Transverse colon (tissue), 4 donors: ENCODE measurements at regions not wholly inside any gene's neighbourhood (a gene's known extent, or its start where the extent isn't known, plus 50 kb on each side); places are given as distances from the start of the nearest gene placed in this dataset.

Experiments
- DNase-seq: peaks from one replicate; pipeline ENCODE4 v3.0.0-alpha.2; 2019
- H3K27ac ChIP-seq, 4 donors: fragments of 200-600 bp; sonication (generic); 2 replicates each; pipeline ENCODE4 v1.5.1; 2016 to 2018; ENCODE audit warnings: inconsistent platforms in 4 of 4
- H3K27me3 ChIP-seq: fragments of 200-600 bp; sonication (generic); 2 replicates; pipeline ENCODE4 v1.5.1; 2017; ENCODE audit warnings: inconsistent platforms
- H3K36me3 ChIP-seq, 4 donors: fragments of 200-600 bp; sonication (generic); 2 replicates each; pipeline ENCODE4 v1.5.1; 2017 to 2019; ENCODE audit warnings: inconsistent platforms in 4 of 4
- H3K4me1 ChIP-seq, 4 donors: fragments of 200-600 bp; sonication (generic); 2 replicates each; pipeline ENCODE4 v1.5.1; 2017 to 2020; ENCODE audit warnings: inconsistent platforms in 4 of 4
- H3K4me3 ChIP-seq, 4 donors: fragments of 200-600 bp; sonication (generic); 1 replicate in 1 of 4; 2 replicates in 3 of 4; pipeline versions ENCODE4 v1.5.1 to v1.6.1; 2017 to 2019; ENCODE audit warnings: inconsistent platforms in 4 of 4
- H3K9me3 ChIP-seq, 2 donors: fragments of 200-600 bp; sonication (generic); 2 replicates each; pipeline ENCODE4 v1.5.1; 2017 to 2019; ENCODE audit warnings: inconsistent platforms in 2 of 2
- EP300 ChIP-seq: sonication (generic); formaldehyde crosslinking; IDR thresholded peaks from one replicate; pipeline ENCODE4 v1.6.1; 2017; ENCODE audit warnings: antibody characterized with exemption, low read depth
- POLR2A ChIP-seq: fragments of 450-650 bp; IDR thresholded peaks from one replicate; pipeline ENCODE4 v1.6.1; 2016; ENCODE audit warnings: antibody characterized with exemption, mild to moderate bottlenecking, moderate library complexity
- POLR2AphosphoS5 ChIP-seq, 3 donors: sonication (generic); formaldehyde crosslinking; IDR thresholded peaks; one replicate each; pipeline ENCODE4 v1.6.1; 2016; ENCODE audit warnings: antibody characterized with exemption in 3 of 3
- WGBS, 2 donors: methylation state at CpG; one replicate each; pipeline ENCODE4 v1.1.5; 2018; ENCODE audit warnings: low coverage in 1 of 2; 5-methylcytosine and 5-hydroxymethylcytosine counted together
- in situ Hi-C, 4 donors: fragments of 200-750 bp; cut with MboI; loops; one replicate each; pipeline versions ENCODE4 v1.15.0 to v1.15.1; 2017; ENCODE audit warnings: low sequenced_read_pairs in 3 of 4, low pct_ligation_motif_present in 1 of 4, low pct_unique_long_range_greater_than_20kb in 1 of 4
- intact Hi-C: fragments of 100-400 bp; cut with DNase I; formaldehyde crosslinking; loops from one replicate; pipeline ENCODE4 v1.15.1; 2023; ENCODE audit warnings: low total_unique reads
- TF ChIP-seq, protein P1 (sequence below), 5 experiments: fragments of 200-600 bp in 3 of 5; fragments of 450-650 bp in 2 of 5; sonication (generic) in 3 of 5; IDR thresholded peaks; 1 replicate in 2 of 5; 2 replicates in 3 of 5; pipeline ENCODE4 v1.5.1; 2016 to 2017; ENCODE audit warnings: antibody characterized with exemption in 5 of 5, inconsistent platforms in 3 of 5, mild to moderate bottlenecking in 2 of 5, moderate library complexity in 1 of 5

DNA sequence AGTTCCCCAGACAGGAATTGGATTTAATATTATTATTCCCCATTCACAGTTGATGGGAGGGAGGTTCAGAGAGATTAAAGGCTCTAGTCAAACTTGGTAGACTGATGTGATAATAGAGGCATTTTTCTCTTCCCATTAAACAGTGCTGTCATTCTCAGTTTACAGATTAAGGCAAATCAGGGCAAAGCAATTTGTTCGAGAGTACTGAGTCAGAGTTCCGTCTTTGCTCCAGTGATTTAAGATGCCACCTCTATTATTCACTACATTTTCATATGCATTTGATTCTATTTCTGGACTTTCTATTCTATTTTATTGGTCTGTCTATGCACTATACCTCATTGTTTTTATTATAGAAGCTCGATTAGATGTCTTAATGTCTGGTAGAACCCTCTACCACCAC is 201.0 kb upstream of the RAI14 start:
- intact Hi-C loops (no loop called here), in situ Hi-C loops (loop anchor here in 3 of 4 donors (10.0 to 25.0 kb wide), 4 partner anchors 443 to 1018 kb away; partner anchors contain the start of genes AMACR (in 1 of the 3), SLC45A2 (in 1 of the 3) and TARS1 (in 1 of the 3))
- WGBS, 2 donors: 76 to 92% methylated on average over 3 of the region's 3 CpGs
- Histone ChIP-seq H3K27me3 (no peaks in the 10 kb centered on the region), H3K27ac (no peak overlapping the region), H3K36me3 (no peaks in the 10 kb centered on the region), H3K4me1 (no peaks in the 10 kb centered on the region), H3K9me3 (no peaks in the 10 kb centered on the region), H3K4me3 (no peak overlapping the region)
- DNase-seq: no peak
- TF ChIP-seq EP300 (no peak), POLR2A (no peak), POLR2AphosphoS5 (IDR thresholded peaks at IDR 0.05) (no peak)
- TF ChIP-seq, protein P1, sequence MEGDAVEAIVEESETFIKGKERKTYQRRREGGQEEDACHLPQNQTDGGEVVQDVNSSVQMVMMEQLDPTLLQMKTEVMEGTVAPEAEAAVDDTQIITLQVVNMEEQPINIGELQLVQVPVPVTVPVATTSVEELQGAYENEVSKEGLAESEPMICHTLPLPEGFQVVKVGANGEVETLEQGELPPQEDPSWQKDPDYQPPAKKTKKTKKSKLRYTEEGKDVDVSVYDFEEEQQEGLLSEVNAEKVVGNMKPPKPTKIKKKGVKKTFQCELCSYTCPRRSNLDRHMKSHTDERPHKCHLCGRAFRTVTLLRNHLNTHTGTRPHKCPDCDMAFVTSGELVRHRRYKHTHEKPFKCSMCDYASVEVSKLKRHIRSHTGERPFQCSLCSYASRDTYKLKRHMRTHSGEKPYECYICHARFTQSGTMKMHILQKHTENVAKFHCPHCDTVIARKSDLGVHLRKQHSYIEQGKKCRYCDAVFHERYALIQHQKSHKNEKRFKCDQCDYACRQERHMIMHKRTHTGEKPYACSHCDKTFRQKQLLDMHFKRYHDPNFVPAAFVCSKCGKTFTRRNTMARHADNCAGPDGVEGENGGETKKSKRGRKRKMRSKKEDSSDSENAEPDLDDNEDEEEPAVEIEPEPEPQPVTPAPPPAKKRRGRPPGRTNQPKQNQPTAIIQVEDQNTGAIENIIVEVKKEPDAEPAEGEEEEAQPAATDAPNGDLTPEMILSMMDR (IDR thresholded peaks at IDR 0.05): no peak

DNA sequence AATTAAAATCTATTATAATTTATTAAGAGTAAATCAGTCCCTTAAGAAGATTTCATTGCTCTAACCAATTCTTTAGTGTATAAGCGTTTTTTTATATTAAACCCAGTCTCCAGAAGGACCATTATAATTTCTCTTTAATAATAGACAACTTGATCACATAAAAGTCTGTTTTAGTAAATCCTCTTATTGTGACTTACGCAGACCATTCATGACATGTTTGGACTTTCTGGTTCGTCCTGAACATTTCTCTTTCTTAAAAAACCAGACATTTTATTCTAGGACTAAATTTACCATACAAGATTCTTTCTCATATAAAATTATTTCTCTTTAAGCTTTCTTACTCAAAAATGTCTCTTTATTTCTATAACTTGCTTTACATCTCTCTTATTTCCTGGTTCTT is 196.2 kb upstream of the RAI14 start:
- intact Hi-C loops: no loop called here
- no peak overlapping the region for H3K27ac ChIP-seq
- H3K9me3 ChIP-seq: no peaks in the 10 kb centered on the region
- in situ Hi-C loops: loop anchor here (10.0 to 25.0 kb wide), 4 partner anchors 448 to 1023 kb away; partner anchors contain the start of genes AMACR (in 1 of the 4), SLC45A2 (in 1 of the 4) and TARS1 (in 1 of the 4)
- 42 to 44% methylated on average over 3 of the region's 3 CpGs for WGBS, 2 donors
- no peak overlapping the region for H3K4me3 ChIP-seq
- H3K36me3 ChIP-seq: no peaks in the 10 kb centered on the region
- DNase-seq: no peak
- no peaks in the 10 kb centered on the region for H3K4me1 ChIP-seq
- H3K27me3 ChIP-seq: no peaks in the 10 kb centered on the region
- TF ChIP-seq, protein P1 (IDR thresholded peaks at IDR 0.05): no peak
- no peak for TF ChIP-seq POLR2A
- TF ChIP-seq EP300: no peak
- TF ChIP-seq POLR2AphosphoS5 (IDR thresholded peaks at IDR 0.05): no peak

DNA sequence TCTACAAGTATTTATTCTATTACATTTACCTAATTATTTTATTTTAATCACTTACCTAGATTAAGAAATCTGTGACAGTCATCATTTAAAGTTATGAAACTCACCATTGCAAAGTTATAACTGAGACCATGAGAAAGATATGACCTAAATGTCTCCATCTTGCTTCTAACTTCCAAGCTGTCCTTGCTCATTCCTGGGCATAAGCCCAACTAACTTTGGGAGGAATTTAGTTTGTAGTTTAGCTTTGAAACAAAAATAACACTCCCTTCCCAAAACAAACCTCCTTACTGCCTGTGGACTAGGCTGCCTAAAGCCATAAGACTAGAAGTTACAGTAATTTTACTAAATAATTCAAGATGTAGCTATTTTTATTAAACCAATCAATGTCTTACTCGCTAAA is 195.6 kb upstream of the RAI14 start:
- Histone ChIP-seq H3K9me3 (no peaks in the 10 kb centered on the region), H3K27ac (no peak overlapping the region), H3K4me3 (no peak overlapping the region), H3K4me1 (no peaks in the 10 kb centered on the region), H3K36me3 (no peaks in the 10 kb centered on the region), H3K27me3 (no peaks in the 10 kb centered on the region)
- TF ChIP-seq POLR2AphosphoS5 (IDR thresholded peaks at IDR 0.05): no peak
- TF ChIP-seq, protein P1 (IDR thresholded peaks at IDR 0.05): no peak
- DNase-seq: no peak
- intact Hi-C loops (no loop called here), in situ Hi-C loops (loop anchor here (10.0 to 25.0 kb wide), 4 partner anchors 448 to 1023 kb away; partner anchors contain the start of genes AMACR (in 1 of the 4), SLC45A2 (in 1 of the 4) and TARS1 (in 1 of the 4))
- 38 to 48% methylated on average over 1 of the region's 1 CpG for WGBS, 2 donors

DNA sequence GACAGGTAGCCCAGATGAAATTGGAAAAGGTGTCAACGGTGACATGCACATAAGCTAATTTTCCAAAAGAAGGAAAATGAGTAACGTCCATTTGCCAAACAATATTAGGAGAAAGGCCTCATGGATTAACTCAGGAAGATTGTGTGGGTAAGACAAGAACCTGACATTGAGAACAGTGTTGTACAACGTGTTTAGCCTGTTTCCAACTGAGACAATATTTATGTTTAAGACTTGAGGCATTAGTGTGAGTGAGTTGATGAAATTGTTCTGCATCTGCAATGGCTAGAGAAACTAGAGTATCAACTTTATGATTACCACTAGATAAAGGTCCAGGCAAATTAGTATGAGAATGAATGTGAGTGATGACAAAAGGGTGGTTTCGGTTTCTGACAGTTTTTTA is 191.3 kb upstream of the RAI14 start:
- no peak overlapping the region for H3K4me3 ChIP-seq
- no peak overlapping the region for H3K27ac ChIP-seq
- no peaks in the 10 kb centered on the region for H3K27me3 ChIP-seq
- TF ChIP-seq, protein P1 (IDR thresholded peaks at IDR 0.05): no peak
- TF ChIP-seq POLR2AphosphoS5 (IDR thresholded peaks at IDR 0.05) (no peak), POLR2A (no peak), EP300 (no peak)
- no peak for DNase-seq
- in situ Hi-C loops: loop anchor here (10.0 to 25.0 kb wide), 4 partner anchors 453 to 1028 kb away; partner anchors contain the start of genes AMACR (in 1 of the 4), SLC45A2 (in 1 of the 4) and TARS1 (in 1 of the 4)
- intact Hi-C loops: no loop called here
- no peaks in the 10 kb centered on the region for H3K36me3 ChIP-seq
- H3K9me3 ChIP-seq: no peaks in the 10 kb centered on the region
- H3K4me1 ChIP-seq: peaks cover 0 to 3% (median 0%) of the 10 kb centered on the region in 4 donors
- 31 to 37% methylated on average over 4 of the region's 4 CpGs for WGBS, 2 donors
